DMS53 treated with DMSO at 0.1 percent for 48 hours (cell line): ENCODE measurements at regions not wholly inside any gene's neighbourhood (a gene's known extent, or its start where the extent isn't known, plus 50 kb on each side); places are given as distances from the start of the nearest gene placed in this dataset.

Source experiments
- DNase-seq: peaks from one replicate; lab custom pipeline; 2025; ENCODE audit not compliant: unreplicated experiment; lab: John Stamatoyannopoulos, UW

DNA sequence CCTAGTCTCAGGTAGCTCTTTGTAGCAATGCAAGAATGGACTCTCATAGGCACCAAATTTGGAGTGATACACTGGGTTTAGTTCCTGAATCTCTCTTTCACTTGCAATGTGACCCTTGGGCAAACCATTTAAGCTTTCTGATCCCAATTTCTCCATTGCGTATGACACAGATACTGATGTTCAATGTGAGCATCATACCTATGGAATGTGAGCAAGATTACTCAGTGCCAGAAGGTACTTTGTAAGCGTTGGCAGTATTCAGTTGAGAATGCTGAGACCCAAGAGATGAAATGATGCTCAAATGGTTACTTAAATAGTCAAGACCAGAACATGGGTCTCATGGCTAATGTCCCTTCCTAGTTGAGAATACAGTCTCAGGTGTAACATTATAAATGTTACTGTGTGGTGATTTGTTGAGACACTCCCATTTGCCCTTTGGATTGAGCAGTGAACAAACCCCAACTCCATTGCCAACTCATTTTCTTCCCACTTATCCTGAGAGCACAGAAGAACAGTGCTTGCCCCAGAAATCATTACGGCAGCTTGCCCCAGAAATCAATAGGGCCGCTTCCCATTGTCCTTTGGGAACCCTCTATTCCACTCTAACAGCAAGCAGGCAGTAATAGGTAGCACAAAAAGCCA, 134.1 kb downstream of the SOX9 start:
- no peak for DNase-seq

DNA sequence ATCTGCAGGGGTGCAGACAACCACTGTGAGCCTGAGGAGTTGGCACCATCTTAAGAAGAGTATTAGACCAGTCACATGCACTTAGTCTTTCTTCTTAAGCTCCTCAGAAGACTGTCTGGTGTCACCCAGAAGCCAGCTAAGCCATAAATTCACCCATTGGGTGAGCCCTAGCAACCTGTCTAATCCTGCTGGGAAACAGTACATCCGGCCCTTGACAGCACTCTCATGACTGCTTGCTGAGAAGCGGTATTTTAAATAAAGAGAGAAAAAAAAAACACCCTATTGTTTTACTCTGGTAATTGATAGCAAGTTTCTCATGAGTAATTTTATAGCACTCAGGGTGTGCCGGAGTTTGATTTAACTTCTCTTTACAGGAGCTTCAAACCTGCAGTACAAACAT, 134.7 kb downstream of the SOX9 start:
- no peak for DNase-seq

DNA sequence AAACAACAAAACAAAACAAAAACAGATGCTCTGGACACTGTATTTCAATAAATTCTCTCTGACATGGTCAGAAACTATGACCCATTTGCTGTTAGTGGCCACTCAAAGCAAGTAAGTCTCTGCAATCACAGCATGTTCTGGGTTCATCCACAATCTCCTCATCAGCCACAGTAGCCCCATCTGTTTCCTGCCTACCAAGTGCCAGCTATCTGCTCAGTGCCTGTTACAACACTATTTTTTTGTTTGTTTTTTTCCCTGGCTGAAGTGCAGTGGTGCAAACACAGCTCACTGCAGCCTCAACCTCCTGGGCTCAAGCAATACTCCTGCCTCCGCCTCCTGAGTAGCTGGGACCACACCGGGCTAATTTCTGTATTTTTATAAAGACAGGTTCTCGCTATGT, 137.9 kb downstream of the SOX9 start:
- peak; percentile 20 for DNase-seq

DNA sequence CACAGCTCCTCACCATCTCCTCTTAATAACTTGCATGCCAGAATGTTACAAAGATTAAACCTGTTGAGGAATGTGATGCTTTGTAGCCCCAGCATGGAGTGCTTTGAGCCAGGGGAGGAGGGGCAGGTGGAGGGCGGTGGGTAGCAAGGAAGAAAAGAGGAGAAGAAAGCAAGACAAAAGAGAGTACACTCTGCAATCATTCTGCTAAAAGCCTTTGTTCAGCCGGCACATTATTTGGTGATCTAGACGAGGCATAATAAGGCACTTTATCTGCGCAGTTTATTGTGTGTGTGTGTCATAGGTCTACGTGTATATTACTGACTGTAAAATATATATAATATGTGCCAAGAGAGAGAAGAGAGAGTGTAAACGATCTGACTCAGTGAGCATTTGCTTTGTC, 139.1 kb downstream of the SOX9 start:
- DNase-seq, result no peak

DNA sequence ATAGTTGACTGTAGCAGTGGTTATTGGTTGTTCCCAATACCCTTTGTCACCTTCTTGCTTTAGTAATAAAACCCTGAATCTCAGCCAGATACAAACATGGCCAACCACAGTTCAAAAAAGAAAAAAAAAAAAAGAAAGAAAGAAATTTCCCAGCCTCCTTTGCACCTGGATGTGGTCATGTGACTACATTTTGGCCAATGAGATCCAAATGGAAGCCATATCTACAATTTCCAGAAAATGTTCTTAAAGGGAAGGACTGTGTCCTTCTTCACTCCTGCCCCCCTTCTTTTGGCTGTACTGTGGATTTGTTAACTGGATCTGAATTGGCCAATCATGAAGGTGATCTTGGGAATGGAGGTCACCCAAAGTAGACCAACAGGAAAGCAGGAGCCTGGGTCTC, 141.9 kb downstream of the SOX9 start:
- DNase-seq, result no peak

DNA sequence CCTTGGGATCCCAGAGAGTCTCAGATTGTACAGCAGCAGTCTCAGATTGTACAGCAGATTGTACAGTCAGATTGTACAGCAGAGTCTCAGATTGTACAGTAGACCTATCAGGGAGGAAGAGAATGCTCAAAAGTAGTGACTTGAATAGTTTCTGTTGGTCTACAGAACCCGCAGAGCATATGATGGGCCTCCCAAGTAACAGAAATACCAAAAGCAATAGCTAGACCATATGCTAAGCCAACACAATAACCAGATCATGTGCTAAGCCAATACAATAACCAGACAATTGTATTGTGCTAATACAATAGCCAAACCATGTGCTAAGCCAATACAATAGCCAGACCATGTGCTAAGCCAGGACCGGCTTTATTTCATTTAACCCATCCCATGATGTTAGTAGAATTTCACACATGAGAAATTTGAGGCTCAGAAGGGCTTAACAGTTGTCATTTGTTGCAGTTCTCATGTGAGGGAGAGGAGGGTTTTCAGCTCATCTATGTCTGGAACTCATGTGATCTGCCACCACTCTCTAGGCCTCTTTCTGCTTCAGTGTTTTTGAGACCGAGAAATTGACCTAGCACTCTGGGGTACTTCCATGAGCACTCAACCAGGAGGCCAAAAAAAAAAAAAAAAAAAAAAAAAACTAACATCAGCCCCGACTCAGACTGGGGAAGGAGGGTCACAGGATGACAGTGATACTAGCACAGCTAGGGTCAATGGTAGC, 144.0 kb downstream of the SOX9 start:
- DNase-seq, result no peak

DNA sequence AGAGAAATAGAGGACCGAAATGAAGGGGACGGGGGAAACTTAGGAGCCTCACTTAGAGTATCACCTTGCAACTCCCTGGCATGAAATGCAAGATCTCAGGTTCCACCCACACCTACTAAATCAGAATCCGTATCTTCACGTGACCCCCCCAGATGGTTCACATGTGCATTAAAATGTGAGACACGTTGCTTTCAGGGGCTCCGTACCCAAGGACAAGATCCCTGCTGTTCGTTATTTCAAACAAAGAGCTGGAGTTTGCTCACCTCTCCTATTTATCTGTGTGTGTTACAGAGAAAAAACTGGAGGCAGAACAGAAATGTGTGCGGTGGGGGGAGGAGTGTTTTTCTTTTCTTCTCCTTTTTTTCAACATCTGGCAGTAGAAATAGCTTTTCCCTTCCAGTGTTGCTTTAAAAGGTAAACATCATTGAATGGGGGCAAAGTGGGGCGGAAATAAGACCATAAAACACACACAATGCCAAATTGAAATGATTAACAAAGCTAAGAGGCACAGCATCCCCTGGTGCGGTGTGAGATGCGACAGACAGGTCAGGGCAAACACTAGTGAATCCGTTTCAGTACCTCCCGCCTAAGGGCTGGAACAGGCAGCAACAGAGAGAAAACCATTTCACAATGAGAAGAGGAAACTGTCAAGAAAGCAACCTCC, 145.4 kb downstream of the SOX9 start:
- no peak for DNase-seq

DNA sequence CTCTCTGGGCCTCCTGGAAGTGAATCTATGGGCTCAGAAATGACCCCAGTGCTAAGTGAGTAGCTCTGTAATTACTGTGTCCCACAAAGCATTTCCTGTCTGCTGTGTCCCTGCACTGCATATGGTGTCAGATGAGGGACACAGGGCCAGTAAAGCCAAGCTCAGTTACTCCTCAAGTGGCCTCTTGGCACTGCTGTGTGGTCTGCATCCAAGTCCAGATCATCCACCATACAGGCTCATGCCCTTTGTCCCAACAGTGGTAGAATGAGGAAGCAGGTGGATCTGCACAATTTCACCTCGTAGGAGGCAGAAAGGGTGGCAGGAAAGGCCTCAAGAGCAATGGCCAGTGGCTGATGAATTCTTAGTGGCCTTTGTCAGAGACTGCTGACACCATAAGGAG, 146.8 kb downstream of the SOX9 start:
- no peak for DNase-seq

DNA sequence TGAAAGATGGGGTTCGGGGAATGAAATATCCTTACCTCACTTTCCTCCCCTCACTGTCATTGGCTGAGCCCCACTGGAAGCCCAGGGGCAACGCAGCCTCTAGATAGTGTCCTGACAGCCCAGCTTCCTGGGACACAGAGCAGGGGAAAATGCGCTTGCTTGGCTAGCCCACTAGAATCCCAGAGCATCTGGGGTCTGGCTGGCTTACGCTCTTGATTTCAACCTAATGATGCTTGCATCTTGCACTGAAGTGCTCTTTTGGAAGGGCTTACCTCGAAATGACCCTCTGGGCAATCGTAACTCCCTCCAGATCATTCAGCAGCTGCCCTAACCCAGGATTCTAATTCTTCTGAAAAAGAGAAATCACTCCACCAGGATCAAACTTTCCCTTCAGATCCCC, 147.6 kb downstream of the SOX9 start:
- no peak for DNase-seq

DNA sequence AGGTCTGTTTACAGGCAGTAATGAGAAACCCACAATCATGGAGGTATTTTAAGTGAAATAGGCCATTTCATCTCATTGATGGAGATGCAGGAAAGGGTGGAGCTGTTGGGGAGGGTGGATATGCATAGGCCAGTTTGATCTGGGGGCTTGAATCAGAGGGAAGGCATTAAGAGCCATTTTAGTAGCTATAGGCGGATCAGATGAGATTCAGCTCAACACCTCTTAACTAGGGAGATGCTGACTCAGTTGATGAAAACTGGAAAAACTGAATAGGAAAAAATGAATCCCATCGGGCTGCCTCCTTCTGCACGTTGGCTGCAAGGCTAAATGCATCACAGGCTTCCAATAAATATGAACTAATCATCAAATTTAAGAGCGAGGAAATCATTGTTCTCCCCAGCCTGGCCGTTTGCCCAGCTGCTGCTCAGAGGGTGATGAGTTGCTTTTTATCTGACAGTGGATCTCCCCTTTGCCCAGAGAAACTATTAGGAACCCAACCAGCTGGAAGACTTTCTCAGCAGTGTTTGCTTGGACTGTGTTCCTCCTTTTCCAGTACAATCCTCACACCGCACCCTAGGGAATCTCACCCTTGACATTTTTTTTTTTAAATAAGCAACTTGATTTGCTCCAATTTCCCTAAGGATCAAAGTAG, 149.6 kb downstream of the SOX9 start:
- no peak for DNase-seq

DNA sequence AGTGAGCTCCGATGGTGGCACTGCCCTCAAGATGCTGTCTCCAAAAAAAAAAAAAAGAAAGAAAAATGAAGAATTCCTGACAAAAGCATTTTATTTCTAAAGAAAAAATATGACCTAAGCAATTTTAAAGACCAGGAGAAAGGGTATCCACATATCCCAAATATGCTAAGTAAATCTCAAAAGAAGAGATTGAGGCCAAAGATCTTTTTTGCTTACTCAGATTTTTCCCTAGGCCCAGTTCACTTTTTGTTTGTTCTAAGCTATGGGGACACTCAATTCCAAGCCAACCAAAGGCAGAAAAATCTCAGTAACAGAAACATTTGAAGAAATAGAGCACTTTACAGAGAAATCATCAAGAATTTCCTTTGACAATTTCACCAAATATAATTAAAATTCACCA, 150.8 kb downstream of the SOX9 start:
- DNase-seq, result no peak

DNA sequence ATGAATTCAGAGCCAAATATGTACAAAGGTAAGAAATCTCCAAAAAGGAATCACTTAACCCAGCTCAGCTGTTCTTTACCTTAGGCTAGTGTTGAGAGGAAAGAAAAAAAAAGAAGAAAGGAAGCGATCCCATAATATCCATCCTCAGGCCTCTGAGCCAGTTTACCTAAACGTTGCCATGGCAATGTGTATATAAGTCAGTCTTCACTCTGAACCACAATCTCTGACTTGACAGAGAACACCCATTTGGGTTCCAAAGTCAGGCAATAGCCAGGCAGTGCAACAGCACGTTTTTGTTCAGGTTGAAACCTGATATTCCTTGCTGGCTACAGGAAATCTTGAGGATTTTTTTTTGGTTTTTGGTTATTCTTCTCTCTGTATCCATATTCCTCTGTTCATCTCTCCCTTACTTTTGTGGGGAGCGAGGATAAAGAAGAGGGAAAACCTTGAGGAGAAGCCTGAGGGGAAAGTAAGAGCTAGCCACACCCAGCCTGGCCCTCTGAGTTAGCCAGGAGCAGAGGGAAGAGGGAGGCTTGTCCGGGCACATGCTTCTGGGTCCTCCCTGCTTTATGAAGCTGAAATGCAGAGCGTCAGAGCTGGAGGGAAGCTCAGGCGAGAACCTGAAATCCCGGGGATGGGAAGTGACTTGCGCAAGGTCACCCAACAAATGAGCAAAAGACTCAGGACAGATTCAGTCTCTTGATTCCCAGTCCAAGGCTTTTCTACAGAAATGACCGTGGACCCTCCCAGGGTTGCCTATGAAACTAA, 152.7 kb downstream of the SOX9 start:
- no peak for DNase-seq

DNA sequence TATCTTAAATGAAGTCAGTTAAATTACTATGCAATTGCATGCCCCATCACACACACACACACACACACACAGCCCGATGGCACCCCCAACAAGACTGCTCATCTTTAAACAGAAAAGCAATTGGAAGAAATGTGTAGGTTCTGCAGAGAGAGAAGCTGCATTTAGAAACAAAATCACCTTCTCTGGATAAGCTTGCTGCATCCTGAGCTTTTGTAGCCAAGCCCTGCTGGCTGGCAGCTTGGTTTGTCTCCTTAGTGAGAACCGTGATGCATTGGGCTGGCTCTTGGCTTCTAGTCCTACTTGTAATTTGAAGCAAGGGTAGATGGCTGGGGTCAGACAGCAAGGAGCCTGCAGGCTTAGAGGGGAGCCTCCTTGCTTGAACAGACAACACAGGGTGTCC, 153.8 kb downstream of the SOX9 start:
- DNase-seq, result no peak

DNA sequence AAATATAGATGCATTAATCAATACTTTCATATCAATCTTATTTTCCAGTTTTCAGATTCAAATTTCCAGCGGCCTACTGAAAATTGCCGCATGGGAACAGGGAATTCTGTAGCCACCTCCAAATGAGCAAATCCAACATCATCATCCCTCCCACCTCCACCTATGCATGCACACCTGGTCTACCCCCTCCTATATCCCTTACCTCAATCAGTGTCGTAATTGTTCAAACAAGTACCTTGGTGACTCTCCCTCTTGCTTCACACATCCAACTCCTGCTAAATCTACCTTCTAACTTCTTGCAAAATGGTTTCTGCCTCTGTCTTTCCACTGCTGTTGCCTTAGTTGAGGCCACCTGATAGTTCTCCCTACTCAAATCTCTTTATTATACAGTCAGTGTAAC, 160.1 kb downstream of the SOX9 start:
- DNase-seq, result no peak

DNA sequence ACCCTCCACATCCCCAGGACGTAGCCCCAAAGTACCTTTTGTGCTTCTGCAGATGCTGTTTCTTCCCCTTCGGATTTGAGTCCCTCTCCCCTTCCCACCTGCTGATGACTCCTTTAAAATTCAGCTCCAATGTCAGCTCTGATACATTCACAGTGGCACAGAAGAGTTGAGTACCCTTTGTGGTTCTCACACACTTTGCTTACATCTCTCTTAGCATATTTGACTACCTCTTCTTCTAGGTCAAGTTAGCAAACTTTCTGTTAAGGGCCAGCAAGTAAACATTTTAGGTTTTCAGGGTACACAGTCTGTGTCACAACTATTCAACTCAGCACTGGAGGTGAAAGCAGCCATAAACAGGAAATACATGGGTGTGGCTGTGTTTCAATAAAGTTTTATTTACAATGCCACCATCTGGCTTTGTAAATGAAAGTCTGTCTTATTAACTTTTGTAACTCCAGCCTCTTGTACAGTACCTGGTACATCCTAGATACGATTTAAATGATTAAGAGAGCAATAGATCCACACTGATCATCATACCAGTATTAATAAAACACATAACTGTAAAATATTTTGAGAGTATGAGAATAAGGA, 161.7 kb downstream of the SOX9 start:
- no peak for DNase-seq

DNA sequence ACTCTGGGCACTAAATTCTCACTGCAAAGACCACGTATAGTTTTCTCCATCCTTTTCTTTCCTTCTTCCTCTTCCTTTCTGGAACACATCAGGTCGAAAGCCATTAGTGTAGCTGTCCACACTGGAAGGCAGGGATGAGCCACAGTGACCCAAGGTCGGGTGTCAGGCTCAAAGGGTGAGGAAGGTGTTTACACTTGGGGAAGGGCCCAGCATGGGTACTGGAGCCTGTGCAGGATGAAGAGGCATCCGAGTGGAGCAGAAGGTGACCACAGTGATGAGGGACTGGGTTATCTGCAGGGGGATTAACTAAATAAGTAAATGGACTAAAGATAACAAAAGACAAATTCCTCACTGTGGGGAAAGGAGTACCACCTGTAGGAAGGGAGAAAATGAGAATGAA, 164.0 kb downstream of the SOX9 start:
- no peak for DNase-seq

DNA sequence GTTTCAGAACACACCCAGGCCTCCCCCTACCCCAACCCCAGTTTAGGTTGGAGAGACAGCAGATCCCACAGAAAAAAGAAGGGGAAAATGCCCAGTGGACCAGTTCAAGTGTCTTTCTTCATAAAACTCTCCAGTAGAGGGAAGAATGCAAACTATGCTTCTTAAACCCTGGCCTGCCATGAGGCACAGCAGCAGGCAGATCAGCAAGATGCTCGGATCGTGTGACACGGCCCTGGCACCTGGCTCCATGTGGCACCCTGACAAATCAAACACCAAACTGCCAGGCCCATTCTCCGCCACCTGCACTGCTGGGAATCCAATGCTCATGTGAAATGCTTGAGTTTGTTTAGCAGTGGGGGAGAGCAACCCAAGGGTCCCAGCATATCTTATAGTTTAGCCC, 166.8 kb downstream of the SOX9 start:
- DNase-seq, result no peak

DNA sequence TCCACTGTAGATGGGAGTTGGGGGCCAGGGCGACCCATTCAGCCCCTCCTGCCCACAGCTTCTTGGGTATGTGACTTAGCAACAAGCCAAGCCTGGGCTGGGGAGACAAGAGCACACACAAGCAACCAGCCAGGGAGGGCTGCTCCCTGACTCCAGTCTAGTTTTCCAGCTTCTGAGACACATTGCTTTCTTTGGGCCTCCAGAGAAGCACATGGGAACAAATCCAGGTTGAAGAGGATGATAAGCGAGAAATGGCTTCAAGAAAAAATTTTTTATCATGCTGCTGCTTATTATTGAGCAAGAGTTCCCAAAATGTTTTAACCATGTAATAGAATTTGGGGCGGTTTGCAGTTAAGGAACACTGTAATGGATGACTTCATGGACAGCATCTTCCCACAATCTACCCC, 173.7 kb downstream of the SOX9 start:
- DNase-seq, result no peak

DNA sequence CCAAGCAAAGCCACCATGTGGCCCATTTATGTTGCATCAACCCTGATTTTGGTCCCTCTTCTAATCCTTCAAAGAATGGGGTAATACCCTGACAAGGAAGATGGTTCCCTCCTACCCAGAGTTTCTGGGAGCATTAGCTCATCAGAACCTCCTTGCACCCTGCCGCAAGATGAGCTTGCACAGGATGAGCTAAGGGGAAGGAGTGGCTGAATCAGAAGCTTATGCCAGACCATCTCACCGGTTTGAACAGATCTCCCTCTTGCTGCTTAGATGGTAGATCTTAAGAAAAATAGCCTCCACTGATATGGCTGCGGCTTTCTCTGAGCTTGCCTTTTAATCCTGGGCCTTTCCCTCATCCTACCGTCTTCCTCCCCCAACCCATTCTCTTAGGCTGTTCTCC, 175.1 kb downstream of the SOX9 start:
- no peak for DNase-seq

DNA sequence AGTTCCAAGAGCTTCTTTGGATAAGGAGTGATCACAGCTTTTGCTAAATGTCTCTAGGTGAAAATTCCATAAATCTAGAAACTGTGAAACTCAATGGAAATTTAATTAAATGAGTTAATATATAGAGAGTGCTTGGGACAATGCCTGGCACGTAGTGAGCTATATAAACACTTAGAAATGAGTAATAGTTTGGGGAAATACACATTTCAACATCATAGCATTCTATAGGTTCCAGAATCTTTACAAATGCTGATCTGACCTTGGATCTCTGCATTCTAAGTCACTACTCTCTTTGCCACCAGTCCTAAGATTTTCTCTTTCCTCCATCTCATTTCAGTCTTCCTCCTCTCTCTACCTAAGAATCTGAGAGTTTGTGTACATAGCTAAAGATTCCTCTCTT, 175.6 kb downstream of the SOX9 start:
- DNase-seq, result no peak
